Activated B cell treated with CpG ODN at 0.5 μM for 24 hours (primary cell): ENCODE measurements at regions not wholly inside any gene's neighbourhood (a gene's known extent, or its start where the extent isn't known, plus 50 kb on each side); places are given as distances from the start of the nearest gene placed in this dataset.

Experiments
- ATAC-seq: fragments of 200-7000 bp; cut with Tn5 transposase; one replicate; pipeline ENCODE4 v1.10.0; 2021; ENCODE audit warnings: low read depth, mild to moderate bottlenecking, moderate library complexity
- CTCF ChIA-PET: fragments of 350-600 bp; sonication (Branson Sonifier 250); formaldehyde crosslinking; loops from one replicate; lab custom pipeline; 2021; ENCODE audit warnings: antibody characterized with exemption; lab: Charles Lee
- POLR2A ChIA-PET: fragments of 350-600 bp; sonication (Branson Sonifier 250); formaldehyde crosslinking; loops from one replicate; lab custom pipeline; 2021; ENCODE audit warnings: antibody characterized with exemption; lab: Charles Lee
- DNase-seq: peaks from one replicate; pipeline ENCODE4 v3.0.0; 2022
- H3K27ac Mint-ChIP-seq: one replicate; pipeline ENCODE4 v1.8.0; 2020; ENCODE audit warnings: mixed read lengths
- H3K27me3 Mint-ChIP-seq: one replicate; pipeline ENCODE4 v1.8.0; 2021; ENCODE audit warnings: mixed read lengths
- H3K36me3 Mint-ChIP-seq: one replicate; pipeline ENCODE4 v1.8.0; 2021; ENCODE audit warnings: low read depth, mixed read lengths
- H3K4me1 Mint-ChIP-seq: one replicate; pipeline ENCODE4 v1.8.0; 2021; ENCODE audit warnings: mixed read lengths
- H3K4me3 Mint-ChIP-seq: one replicate; pipeline ENCODE4 v1.8.0; 2020; ENCODE audit warnings: mild to moderate bottlenecking, mixed read lengths
- H3K9me3 Mint-ChIP-seq: one replicate; pipeline ENCODE4 v1.8.0; 2020; ENCODE audit warnings: mixed read lengths
- intact Hi-C: fragments of 100-400 bp; cut with micrococcal nuclease; formaldehyde crosslinking; loops from one replicate; pipeline ENCODE4 v1.15.1; 2024
- TF ChIP-seq, protein P1 (sequence below): fragments of 200-600 bp; IDR thresholded peaks from one replicate; pipeline ENCODE4 v1.8.0; 2022; ENCODE audit warnings: antibody characterized with exemption, mild to moderate bottlenecking

DNA sequence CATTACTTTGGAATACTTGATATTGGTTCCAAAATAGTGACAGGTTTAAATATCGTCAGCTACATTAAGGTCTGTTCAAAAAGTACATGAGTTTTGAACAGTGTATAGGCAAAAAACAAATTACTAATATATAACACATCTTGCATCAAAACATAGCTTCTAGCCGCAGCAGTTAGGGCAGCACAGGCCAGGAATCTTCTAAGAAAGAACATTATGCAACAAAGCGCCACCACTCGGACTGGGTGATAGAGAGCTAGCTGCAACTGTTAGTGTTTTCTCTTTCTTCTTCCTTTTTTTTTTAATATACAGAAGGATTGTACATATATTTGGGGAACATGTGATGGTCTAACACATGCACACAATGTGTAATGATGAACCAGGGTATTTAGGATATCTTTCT is 504.5 kb downstream of the NR2F1-AS1 start:
- TF ChIP-seq, protein P1, sequence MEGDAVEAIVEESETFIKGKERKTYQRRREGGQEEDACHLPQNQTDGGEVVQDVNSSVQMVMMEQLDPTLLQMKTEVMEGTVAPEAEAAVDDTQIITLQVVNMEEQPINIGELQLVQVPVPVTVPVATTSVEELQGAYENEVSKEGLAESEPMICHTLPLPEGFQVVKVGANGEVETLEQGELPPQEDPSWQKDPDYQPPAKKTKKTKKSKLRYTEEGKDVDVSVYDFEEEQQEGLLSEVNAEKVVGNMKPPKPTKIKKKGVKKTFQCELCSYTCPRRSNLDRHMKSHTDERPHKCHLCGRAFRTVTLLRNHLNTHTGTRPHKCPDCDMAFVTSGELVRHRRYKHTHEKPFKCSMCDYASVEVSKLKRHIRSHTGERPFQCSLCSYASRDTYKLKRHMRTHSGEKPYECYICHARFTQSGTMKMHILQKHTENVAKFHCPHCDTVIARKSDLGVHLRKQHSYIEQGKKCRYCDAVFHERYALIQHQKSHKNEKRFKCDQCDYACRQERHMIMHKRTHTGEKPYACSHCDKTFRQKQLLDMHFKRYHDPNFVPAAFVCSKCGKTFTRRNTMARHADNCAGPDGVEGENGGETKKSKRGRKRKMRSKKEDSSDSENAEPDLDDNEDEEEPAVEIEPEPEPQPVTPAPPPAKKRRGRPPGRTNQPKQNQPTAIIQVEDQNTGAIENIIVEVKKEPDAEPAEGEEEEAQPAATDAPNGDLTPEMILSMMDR = no peak
- Mint-ChIP-seq H3K4me3 (no peak overlapping the region), H3K36me3 (no peaks in the 10 kb centered on the region), H3K9me3 (no peaks in the 10 kb centered on the region), H3K27me3 (no peaks in the 10 kb centered on the region), H3K27ac (no peak overlapping the region), H3K4me1 (no peaks in the 10 kb centered on the region)
- no peak for DNase-seq
- ChIA-PET POLR2A (no interaction called here), CTCF (no interaction called here)
- ATAC-seq = no peak
- intact Hi-C loops = no loop called here

DNA sequence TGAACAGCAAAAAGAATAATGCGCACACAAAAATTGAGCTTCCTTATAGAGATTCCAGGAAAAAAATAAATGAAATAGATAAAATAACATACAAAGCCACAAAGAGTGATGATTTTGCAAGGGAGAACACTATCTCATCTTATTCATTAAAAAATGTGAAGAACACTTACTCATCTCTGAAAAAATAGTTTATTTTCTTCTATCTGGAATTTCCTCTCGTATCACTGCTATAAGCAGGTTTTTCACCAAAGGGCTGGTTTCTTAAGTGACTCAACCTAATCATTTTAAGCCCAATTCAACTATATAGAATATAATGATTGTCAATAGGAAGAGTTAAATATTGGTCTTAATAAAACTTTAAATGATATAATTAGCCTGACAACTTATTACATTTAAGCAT is 504.9 kb downstream of the NR2F1-AS1 start:
- no peak overlapping the region for H3K27ac Mint-ChIP-seq

DNA sequence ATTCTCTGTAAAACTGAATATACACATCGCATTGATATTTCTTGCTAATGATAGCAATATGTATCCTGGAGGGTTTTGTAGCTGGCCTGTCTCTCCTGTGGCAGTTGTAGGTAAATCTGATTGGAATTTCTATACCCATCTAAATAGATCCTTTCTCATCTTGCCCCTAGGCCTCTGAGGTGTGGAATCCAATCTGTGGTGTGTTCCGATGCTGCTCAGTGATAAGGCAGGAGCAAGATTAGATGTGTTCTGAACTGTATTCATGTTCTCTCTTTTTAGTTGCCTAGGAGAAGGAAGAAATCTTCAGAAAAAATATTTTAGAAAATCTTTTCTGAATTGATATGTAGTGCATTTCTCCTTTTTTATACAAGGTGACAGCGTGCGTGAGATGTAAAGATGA is 507.5 kb downstream of the NR2F1-AS1 start:
- CTCF ChIA-PET = no interaction called here
- no peak for ATAC-seq
- intact Hi-C loops = no loop called here
- no peaks in the 10 kb centered on the region for H3K36me3 Mint-ChIP-seq
- no peaks in the 10 kb centered on the region for H3K4me1 Mint-ChIP-seq
- H3K4me3 Mint-ChIP-seq = no peak overlapping the region
- DNase-seq = no peak
- POLR2A ChIA-PET = no interaction called here
- H3K9me3 Mint-ChIP-seq = no peaks in the 10 kb centered on the region
- no peak overlapping the region for H3K27ac Mint-ChIP-seq
- TF ChIP-seq, protein P1 = no peak
- no peaks in the 10 kb centered on the region for H3K27me3 Mint-ChIP-seq

More for the DNA sequence above, 504.9 kb downstream of the NR2F1-AS1 start:
- H3K4me1 Mint-ChIP-seq = no peaks in the 10 kb centered on the region
- ATAC-seq = no peak
- DNase-seq = no peak
- H3K27me3 Mint-ChIP-seq = no peaks in the 10 kb centered on the region
- no peaks in the 10 kb centered on the region for H3K36me3 Mint-ChIP-seq
- TF ChIP-seq, protein P1 = no peak
- POLR2A ChIA-PET = no interaction called here
- no peaks in the 10 kb centered on the region for H3K9me3 Mint-ChIP-seq
- intact Hi-C loops = no loop called here
- H3K4me3 Mint-ChIP-seq = no peak overlapping the region
- CTCF ChIA-PET = no interaction called here

DNA sequence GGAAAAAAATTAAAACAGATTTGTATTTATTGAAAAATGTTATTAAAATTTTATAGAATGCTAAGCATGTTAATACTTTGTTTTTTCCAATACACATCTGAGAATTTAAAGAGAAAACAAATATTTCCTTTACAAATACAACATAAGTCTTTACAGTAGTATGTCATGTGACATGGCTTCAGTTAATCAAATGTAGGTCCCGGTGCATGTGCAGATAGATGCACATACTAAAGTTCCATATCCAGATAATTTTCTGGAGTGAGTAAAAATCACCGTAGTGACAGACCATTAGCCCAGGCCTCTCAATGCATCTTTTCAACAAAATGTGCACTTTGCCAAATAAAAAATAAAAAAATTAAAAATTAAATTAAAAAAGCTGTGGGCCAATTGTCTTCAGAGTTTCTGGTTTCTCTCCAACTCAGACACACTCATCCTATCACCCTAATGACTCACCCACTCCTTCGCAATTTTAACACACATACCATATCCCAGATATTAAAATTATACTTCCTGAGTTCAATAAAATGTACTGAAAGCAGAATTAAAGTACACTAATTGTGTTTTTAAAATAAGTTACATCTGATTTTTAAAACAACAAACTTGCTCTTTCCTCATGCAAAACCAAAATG is 508.1 kb downstream of the NR2F1-AS1 start:
- H3K4me1 Mint-ChIP-seq = no peaks in the 10 kb centered on the region
- no peaks in the 10 kb centered on the region for H3K36me3 Mint-ChIP-seq
- H3K4me3 Mint-ChIP-seq = no peak overlapping the region
- TF ChIP-seq, protein P1 = no peak
- intact Hi-C loops = no loop called here
- no peaks in the 10 kb centered on the region for H3K27me3 Mint-ChIP-seq
- DNase-seq (no peak), ATAC-seq (no peak)
- no peaks in the 10 kb centered on the region for H3K9me3 Mint-ChIP-seq
- ChIA-PET POLR2A (no interaction called here), CTCF (no interaction called here)
- H3K27ac Mint-ChIP-seq = no peak overlapping the region

DNA sequence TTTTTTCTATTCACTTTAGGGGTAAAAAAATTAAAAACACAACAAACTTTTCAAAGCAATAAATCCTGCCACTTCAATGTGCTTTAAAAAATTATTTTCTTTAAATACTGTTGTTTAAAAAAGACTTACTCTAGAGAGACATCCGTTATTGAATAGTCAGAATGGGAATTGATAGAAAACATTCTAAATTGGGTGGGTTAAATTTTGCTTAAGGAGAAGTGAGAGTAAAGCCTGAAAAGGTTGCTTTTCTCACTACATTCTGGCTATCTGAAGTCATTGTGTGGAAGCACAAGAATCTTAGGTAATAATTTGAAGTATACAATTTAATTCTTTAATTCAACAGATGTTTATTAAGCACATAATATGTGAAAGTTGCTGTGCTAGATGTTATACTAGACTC is 509.3 kb downstream of the NR2F1-AS1 start:
- TF ChIP-seq, protein P1 = no peak
- ChIA-PET CTCF (no interaction called here), POLR2A (no interaction called here)
- Mint-ChIP-seq H3K4me3 (no peak overlapping the region), H3K27me3 (no peaks in the 10 kb centered on the region), H3K36me3 (no peaks in the 10 kb centered on the region), H3K9me3 (no peaks in the 10 kb centered on the region), H3K4me1 (no peaks in the 10 kb centered on the region), H3K27ac (no peak overlapping the region)
- ATAC-seq (no peak), DNase-seq (no peak)
- intact Hi-C loops = no loop called here
